HCT116 (cell line): ENCODE measurements at regions not wholly inside any gene's neighbourhood (a gene's known extent, or its start where the extent isn't known, plus 50 kb on each side); places are given as distances from the start of the nearest gene placed in this dataset.

Experiments used
- ATAC-seq: fragments of 200-7000 bp; cut with Tn5 transposase; 2 replicates; pipeline ENCODE4 v1.9.1; 2020; ENCODE audit warnings: mild to moderate bottlenecking, moderate library complexity
- BruUV-seq: library from RNA; stranded (reverse); fragments of 400-500 nt; replicated peaks from 2 replicates; lab custom pipeline; 2021; lab: Mats Ljungman, UMichigan
- CTCF ChIA-PET: fragments of 300-600 bp; sonication (Branson Sonifier 250); formaldehyde crosslinking; loops from one replicate; lab custom pipeline; 2021; ENCODE audit warnings: antibody characterized with exemption; lab: Charles Lee
- POLR2A ChIA-PET: fragments of 300-600, 350-600 bp; sonication (Branson Sonifier 250); formaldehyde crosslinking; loops from one replicate; lab custom pipeline; 2021; ENCODE audit warnings: antibody characterized with exemption; lab: Charles Lee
- RAD21 ChIA-PET, 2 experiments: fragments of 300-600 bp; sonication (Branson Sonifier 250); formaldehyde crosslinking; loops; one replicate each; lab custom pipeline; 2023; ENCODE audit warnings: low total read pairs in 2 of 2; ENCODE audit not compliant: uncharacterized antibody in 2 of 2, unreplicated experiment in 2 of 2, low non-redundant PET in 1 of 2; lab: Charles Lee
- DNase-seq: peaks from one replicate; pipeline ENCODE4 v3.0.0-alpha.2; 2010; ENCODE audit warnings: low read depth, low spot score
- H2AFZ ChIP-seq: fragments of 200-600 bp; shearing (Covaris generic), sonication (generic); 2 replicates; pipeline ENCODE4 v1.6.1; 2017; ENCODE audit warnings: low read depth, mixed run types, mixed read lengths, antibody characterized with exemption, low read length; ENCODE audit not compliant: poor library complexity, severe bottlenecking
- H3K27ac ChIP-seq: 2 replicates; pipeline ENCODE4 v1.5.1; 2012; ENCODE audit warnings: low read depth, low read length
- H3K27me3 ChIP-seq: fragments of 200-600 bp; sonication (generic); 2 replicates; pipeline ENCODE4 v1.6.1; 2016; ENCODE audit warnings: mixed run types, low read length, mixed read lengths; ENCODE audit not compliant: insufficient read depth
- H3K36me3 ChIP-seq, 2 experiments: fragments of 200-500 bp in 1 of 2; fragments of 200-600 bp in 1 of 2; sonication (Bioruptor generic) in 1 of 2; sonication (generic) in 1 of 2; 2 replicates each; pipeline versions ENCODE4 v1.5.1 to v1.6.1; 2014 to 2016; ENCODE audit warnings: low read length in 2 of 2, inconsistent platforms in 1 of 2, mixed read lengths in 1 of 2, mixed run types in 1 of 2; ENCODE audit not compliant: insufficient read depth in 2 of 2, control insufficient read depth in 1 of 2
- H3K4me1 ChIP-seq, 2 experiments: fragments of 200-600 bp in 1 of 2; sonication (generic) in 1 of 2; 2 replicates each; pipeline versions ENCODE4 v1.5.1 to v1.6.1; 2012 to 2017; ENCODE audit warnings: low read length in 2 of 2, inconsistent platforms in 1 of 2, mild to moderate bottlenecking in 1 of 2, mixed read lengths in 1 of 2, mixed run types in 1 of 2, moderate library complexity in 1 of 2; ENCODE audit not compliant: insufficient read depth in 2 of 2, control insufficient read depth in 1 of 2
- H3K4me2 ChIP-seq: fragments of 200-600 bp; sonication (generic); 2 replicates; pipeline ENCODE4 v1.6.1; 2017; ENCODE audit warnings: mixed run types, low read length, mixed read lengths
- H3K4me3 ChIP-seq, 2 experiments: fragments of 200-600 bp in 1 of 2; sonication (generic) in 1 of 2; replicated peaks in 1 of 2; 2 replicates each; pipeline ENCODE4 v1.5.1; 2011 to 2016; ENCODE audit warnings: low read length in 2 of 2, control low read depth in 1 of 2, low read depth in 1 of 2, mild to moderate bottlenecking in 1 of 2, mixed read lengths in 1 of 2, mixed run types in 1 of 2
- H3K79me2 ChIP-seq: fragments of 200-600 bp; sonication (generic); 2 replicates; pipeline ENCODE4 v1.6.1; 2017; ENCODE audit warnings: mild to moderate bottlenecking, mixed run types, low read length, moderate library complexity, mixed read lengths; ENCODE audit not compliant: insufficient read depth
- H3K9ac ChIP-seq: fragments of 200-600 bp; sonication (generic); 2 replicates; pipeline ENCODE4 v1.6.1; 2016; ENCODE audit warnings: low read length, mixed read lengths
- H3K9me2 ChIP-seq: fragments of 200-600 bp; sonication (generic), shearing (Covaris generic); 2 replicates; pipeline ENCODE4 v1.6.1; 2017; ENCODE audit warnings: mixed run types, mild to moderate bottlenecking, moderate library complexity; ENCODE audit not compliant: insufficient read depth
- H3K9me3 ChIP-seq, 2 experiments: fragments of 200-500 bp in 1 of 2; fragments of 200-600 bp in 1 of 2; sonication (Bioruptor generic) in 1 of 2; sonication (generic) in 1 of 2; 2 replicates each; pipeline ENCODE4 v1.6.1; 2014 to 2017; ENCODE audit warnings: low read length in 2 of 2, mixed read lengths in 2 of 2, inconsistent platforms in 1 of 2, low read depth in 1 of 2, mild to moderate bottlenecking in 1 of 2, mixed run types in 1 of 2, moderate library complexity in 1 of 2; ENCODE audit not compliant: control insufficient read depth in 1 of 2, insufficient read depth in 1 of 2
- H4K20me1 ChIP-seq: fragments of 200-600 bp; sonication (generic), shearing (Covaris generic); 2 replicates; pipeline ENCODE4 v1.6.1; 2017; ENCODE audit warnings: mixed run types, mild to moderate bottlenecking, moderate library complexity; ENCODE audit not compliant: insufficient read depth
- ATF3 ChIP-seq: IDR thresholded peaks from 2 replicates; pipeline ENCODE4 v1.6.1; 2012
- CBX3 ChIP-seq: IDR thresholded peaks from 2 replicates; pipeline ENCODE4 v1.6.1; 2012; ENCODE audit warnings: low read depth
- EZH2 ChIP-seq: fragments of 200-600 bp; sonication (generic); IDR thresholded peaks from 2 replicates; pipeline ENCODE4 v1.6.1; 2017; ENCODE audit warnings: antibody characterized with exemption, mixed run types
- EZH2phosphoT487 ChIP-seq: fragments of 200-600 bp; IDR thresholded peaks from 2 replicates; pipeline ENCODE4 v1.6.1; 2018; ENCODE audit warnings: antibody characterized with exemption, borderline replicate concordance
- FOSL1 ChIP-seq: IDR thresholded peaks from 2 replicates; pipeline ENCODE4 v1.6.1; 2012; ENCODE audit warnings: low read depth
- JUND ChIP-seq: IDR thresholded peaks from 2 replicates; pipeline ENCODE4 v1.6.1; 2012
- MAX ChIP-seq: IDR thresholded peaks from 2 replicates; pipeline ENCODE4 v1.6.1; 2012
- POLR2A ChIP-seq: IDR thresholded peaks from 2 replicates; pipeline ENCODE4 v1.7.0; 2011; ENCODE audit warnings: borderline replicate concordance; ENCODE audit not compliant: insufficient read depth, insufficient read length; ENCODE audit errors: extremely low read depth
- SIN3A ChIP-seq: IDR thresholded peaks from 2 replicates; pipeline ENCODE4 v1.6.1; 2012; ENCODE audit warnings: low read depth
- SRF ChIP-seq: IDR thresholded peaks from 2 replicates; pipeline ENCODE4 v1.6.1; 2012; ENCODE audit warnings: low read depth
- TCF7L2 ChIP-seq: IDR thresholded peaks from 2 replicates; pipeline ENCODE4 v1.7.0; 2011; ENCODE audit warnings: borderline replicate concordance, inconsistent platforms; ENCODE audit not compliant: insufficient read depth, insufficient read length; ENCODE audit errors: extremely low read depth
- YY1 ChIP-seq: IDR thresholded peaks from 2 replicates; pipeline ENCODE4 v1.6.1; 2011; ENCODE audit warnings: low read length, low read depth, moderate library complexity, mild to moderate bottlenecking; ENCODE audit not compliant: insufficient replicate concordance; ENCODE audit errors: extremely low read depth
- ZBTB33 ChIP-seq: IDR thresholded peaks from 2 replicates; pipeline ENCODE4 v1.6.1; 2011; ENCODE audit warnings: mild to moderate bottlenecking, low read length, moderate library complexity; ENCODE audit not compliant: insufficient replicate concordance; ENCODE audit errors: extremely low read depth
- ZNF274 ChIP-seq: fragments of 200-500 bp; sonication (Bioruptor generic); IDR thresholded peaks from 2 replicates; pipeline ENCODE4 v1.6.1; 2014; ENCODE audit warnings: mild to moderate bottlenecking, low read depth, low read length, inconsistent platforms
- intact Hi-C: fragments of 100-400 bp; cut with micrococcal nuclease; formaldehyde crosslinking; loops from 2 replicates; pipeline ENCODE4 v1.10.0; 2022

- ChIA-PET CTCF (no interaction called here), RAD21 (no interaction called here), POLR2A (no interaction called here)
- Histone ChIP-seq H3K9me2 (no peaks in the 10 kb centered on the region), H3K36me3 (no peaks in the 10 kb centered on the region), H4K20me1 (no peaks in the 10 kb centered on the region), H3K9ac (no peak overlapping the region), H2AFZ (peak overlapping the region; percentile 53), H3K4me3 (no peak overlapping the region), H3K4me1 (peaks cover 0 to 11% of the 10 kb centered on the region in 2 experiments; a peak in 3 of 4 replicates), H3K27ac (no peak overlapping the region), H3K4me2 (no peak overlapping the region), H3K27me3 (no peaks in the 10 kb centered on the region), H3K9me3 (no peaks in the 10 kb centered on the region), H3K79me2 (no peaks in the 10 kb centered on the region)
- DNase-seq (no peak), ATAC-seq (no peak)
- TF ChIP-seq POLR2A, result no peak
- TF ChIP-seq JUND, result no peak
- no peak for TF ChIP-seq ATF3
- no peak for TF ChIP-seq SIN3A
- TF ChIP-seq MAX, result no peak
- no peak for TF ChIP-seq CBX3
- TF ChIP-seq ZBTB33, result no peak
- TF ChIP-seq ZNF274, result no peak
- no peak for TF ChIP-seq SRF
- TF ChIP-seq EZH2, result no peak
- no peak for TF ChIP-seq EZH2phosphoT487
- no peak for TF ChIP-seq TCF7L2
- no peak for TF ChIP-seq FOSL1
- no peak for TF ChIP-seq YY1
- BruUV-seq, result no TSS peak
- intact Hi-C loops, result no loop called here
Measured at GRCh38 chr4:158015241-158015640, 157.6 kb downstream of the GASK1B start.
